ENCODE measurements at regions not wholly inside any gene's neighbourhood (a gene's known extent, or its start where the extent isn't known, plus 50 kb on each side); places are given as distances from the start of the nearest gene placed in this dataset.

- no peak overlapping the region for H3K14ac ChIP-seq (ENCODE audit: insufficient read depth, low read length)
- Mint-ChIP-seq H3K27ac (no peak overlapping the region), H3K36me3 (ENCODE audit: insufficient read depth in 1 of 3, low read depth in 3 of 3) (peaks cover 13 to 34% (median 27%) of the 10 kb centered on the region in 3 experiments; a peak in 6 of 7 replicates), H3K27me3 (ENCODE audit: low read depth) (peaks cover 4% of the 10 kb centered on the region), H3K4me3 (no peak overlapping the region), H3K4me1 (no peaks in the 10 kb centered on the region), H3K9me3 (peaks cover 38 to 80% of the 10 kb centered on the region in 2 experiments)
- no peaks in the 10 kb centered on the region for H3K4me1 ChIP-seq (ENCODE audit: insufficient read depth, low read length)
- H3K79me1 ChIP-seq (ENCODE audit: insufficient read depth, low read depth, low read length, poor library complexity, severe bottlenecking) = no peaks in the 10 kb centered on the region
- no peak overlapping the region for H3K9ac ChIP-seq (ENCODE audit: extremely low read depth, insufficient read length, low read length)
- H2AFZ ChIP-seq (ENCODE audit: low read length) = no peak overlapping the region
- H4K8ac ChIP-seq (replicated peaks; ENCODE audit: insufficient read length, low read depth, low read length) = no peak overlapping the region
- H3K23ac ChIP-seq (ENCODE audit: insufficient read length, low read depth, low read length) = no peak overlapping the region
- DNase-seq = no peak
- no peak overlapping the region for H2BK120ac ChIP-seq (ENCODE audit: low read depth, low read length, poor library complexity, severe bottlenecking)
- H4K20me1 ChIP-seq (ENCODE audit: control insufficient read depth, insufficient read depth, insufficient read length) = no peaks in the 10 kb centered on the region
- no CpG with 5 or more reads among the region's 1 CpG for WGBS (ENCODE audit: extremely low coverage, insufficient read length, low lambda C conversion rate)
- H3K27ac ChIP-seq (ENCODE audit: insufficient read length, low read depth, low read length) = no peak overlapping the region
- no peak overlapping the region for H3K4ac ChIP-seq (ENCODE audit: low read depth, low read length)
- H3K79me2 ChIP-seq (ENCODE audit: insufficient read depth, low read length) = no peaks in the 10 kb centered on the region
- TF ChIP-seq CTCF (conservative IDR thresholded peaks at IDR 0.05) = no peak
- H2BK20ac ChIP-seq (ENCODE audit: low read depth, low read length, poor library complexity, severe bottlenecking) = no peak overlapping the region
- no peak overlapping the region for H3T11ph ChIP-seq (ENCODE audit: low read length)
- no peaks in the 10 kb centered on the region for H3K23me2 ChIP-seq (ENCODE audit: insufficient read length, low read depth, low read length, poor library complexity, severe bottlenecking)
- no peak overlapping the region for H2BK15ac ChIP-seq (ENCODE audit: low read depth, low read length)
- no peak overlapping the region for H3K56ac ChIP-seq (ENCODE audit: insufficient read length, low read depth, low read length)
- H3K4me2 ChIP-seq (ENCODE audit: insufficient read depth, insufficient read length, low read length) = no peak overlapping the region
- no peak overlapping the region for H3K18ac ChIP-seq (ENCODE audit: insufficient read length, low read depth, low read length)
- H2BK5ac ChIP-seq (ENCODE audit: insufficient read length, low read length) = no peak overlapping the region
- no peak overlapping the region for H4K5ac ChIP-seq (ENCODE audit: insufficient read length, low read depth, low read length)
- H2BK12ac ChIP-seq (ENCODE audit: insufficient read length, low read depth, low read length) = no peak overlapping the region
- H4K91ac ChIP-seq (ENCODE audit: insufficient read length, low read depth, low read length) = no peak overlapping the region
- H3K27me3 ChIP-seq (ENCODE audit: insufficient read depth, low read length) = no peaks in the 10 kb centered on the region
- H2AK5ac ChIP-seq (ENCODE audit: insufficient read length, low read length) = no peak overlapping the region
- no peaks in the 10 kb centered on the region for H3K9me3 ChIP-seq (ENCODE audit: control insufficient read depth, low read depth, low read length)
These were observed 473.8 kb downstream of the ACTRT1 start for GRCh38 chrX:127578395-127578794.
